HG02678 (cell line): ENCODE measurements at regions not wholly inside any gene's neighbourhood (a gene's known extent, or its start where the extent isn't known, plus 50 kb on each side); places are given as distances from the start of the nearest gene placed in this dataset.

Source experiments
- ATAC-seq: cut with Tn5 transposase; IDR thresholded peaks from one replicate; pipeline ENCODE4 v1.9.1; 2021; ENCODE audit warnings: mild to moderate bottlenecking, moderate library complexity; ENCODE audit not compliant: unreplicated experiment

DNA sequence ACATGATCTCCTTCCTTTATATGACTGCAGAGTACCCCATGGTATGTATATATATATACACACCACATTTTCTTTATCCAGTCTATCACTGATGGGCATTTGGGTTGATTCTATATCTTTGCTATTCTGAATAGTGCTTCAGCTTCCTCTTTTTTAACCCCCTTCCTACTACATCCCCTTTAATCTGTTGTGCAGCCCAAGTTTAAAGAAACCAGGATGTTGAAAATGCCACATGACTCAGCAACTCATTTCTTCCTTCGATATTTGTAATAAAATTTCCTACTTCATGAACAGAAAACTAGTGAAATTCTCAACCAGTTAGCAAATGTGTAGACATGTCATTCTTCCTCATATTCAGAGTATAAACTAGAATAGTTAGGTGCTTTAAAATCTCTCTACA is 1245.7 kb upstream of the SORCS1 start:
- no peak for ATAC-seq

DNA sequence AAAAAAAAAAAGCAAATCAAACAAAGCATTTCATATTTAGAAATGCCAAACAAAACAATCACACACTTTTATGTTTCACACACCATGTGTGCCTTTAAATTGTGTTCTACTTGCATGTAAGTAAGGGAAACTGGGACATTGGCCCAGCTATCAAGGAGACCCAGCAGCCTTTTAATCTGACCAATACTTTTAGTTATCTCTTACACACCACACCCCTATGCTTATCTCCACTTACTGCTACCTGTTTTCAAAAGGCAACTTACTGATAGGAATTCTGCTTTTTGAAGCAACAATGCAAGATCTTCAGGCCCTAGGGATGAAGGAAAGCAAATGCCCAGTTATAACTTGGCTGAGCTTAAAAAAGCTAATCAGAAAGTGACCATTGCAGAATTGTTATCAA is 1244.8 kb upstream of the SORCS1 start:
- no peak for ATAC-seq

DNA sequence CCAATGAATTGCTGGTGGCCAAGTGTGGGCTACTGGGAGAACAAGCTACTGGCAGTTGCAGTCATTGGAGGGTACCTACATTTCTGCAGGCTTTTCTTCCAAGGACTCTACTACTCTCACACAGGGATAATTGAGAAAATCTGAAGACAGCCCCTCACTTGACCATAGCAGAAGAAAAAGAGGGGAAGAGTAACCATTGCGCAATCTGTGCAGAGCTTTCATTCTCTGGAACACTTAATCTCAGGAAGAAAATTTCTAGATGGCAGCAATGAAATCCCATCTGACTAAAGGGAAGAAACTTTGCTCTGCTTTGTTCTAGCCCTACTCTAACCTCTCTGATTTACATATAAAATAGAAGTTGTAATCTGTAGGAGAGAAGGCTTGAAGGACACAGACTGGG is 1239.6 kb upstream of the SORCS1 start:
- no peak for ATAC-seq

DNA sequence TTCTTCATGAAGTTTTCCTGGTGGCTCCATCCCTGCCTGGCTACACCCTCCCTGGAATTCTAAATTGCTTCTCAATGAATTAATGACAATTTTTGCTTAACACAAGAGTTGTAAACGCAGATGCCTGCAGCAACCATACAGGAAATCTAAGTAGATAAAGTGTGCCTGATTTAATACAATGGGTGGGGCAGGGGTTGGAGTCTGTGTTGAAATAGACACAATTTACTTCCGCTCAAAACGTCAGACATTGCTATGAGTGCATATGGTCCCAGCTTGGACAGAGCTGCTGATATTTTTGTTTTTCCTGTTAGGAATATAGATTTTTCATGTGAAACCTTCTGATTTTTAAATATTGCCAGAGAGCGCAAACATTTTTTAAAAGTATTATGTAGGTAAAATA is 1235.0 kb upstream of the SORCS1 start:
- ATAC-seq, result no peak

DNA sequence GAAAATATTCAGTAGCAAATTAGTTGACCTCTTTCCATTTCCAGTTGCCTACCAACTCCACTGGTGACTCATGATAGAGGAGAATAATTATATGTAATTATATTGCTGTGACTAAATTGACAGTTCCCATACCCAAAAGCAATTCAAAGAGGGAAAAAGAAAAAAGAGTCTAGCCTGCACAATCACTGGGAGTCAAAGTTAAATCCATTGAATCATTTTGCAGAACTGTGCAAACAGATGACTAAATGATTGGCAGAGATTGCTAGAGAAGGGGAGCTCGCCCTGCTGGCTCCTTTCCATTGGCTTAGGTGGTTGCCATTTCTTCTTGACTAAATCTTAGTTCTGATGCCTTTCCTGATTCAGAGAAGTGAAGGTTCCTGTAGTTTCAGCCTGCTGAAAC is 1228.6 kb upstream of the SORCS1 start:
- ATAC-seq, result no peak

DNA sequence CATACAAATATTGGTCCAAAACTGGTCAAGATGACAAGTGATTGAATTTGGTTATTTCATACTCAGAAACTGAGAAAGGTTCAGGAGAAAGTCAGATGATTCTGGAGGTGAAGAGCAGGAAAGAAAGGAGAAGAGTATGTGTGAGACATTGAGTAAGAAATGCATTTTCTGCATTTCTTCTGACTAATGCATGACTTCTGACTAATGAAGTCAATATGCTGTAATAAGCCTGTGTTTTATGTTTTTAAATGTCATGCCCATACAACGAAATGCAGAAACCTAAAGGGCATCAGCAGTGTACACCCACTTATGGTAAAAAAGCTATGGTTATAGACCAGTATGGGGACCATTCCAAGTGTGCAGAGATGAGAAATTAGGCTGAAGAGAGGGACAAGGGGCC is 1227.8 kb upstream of the SORCS1 start:
- no peak for ATAC-seq

DNA sequence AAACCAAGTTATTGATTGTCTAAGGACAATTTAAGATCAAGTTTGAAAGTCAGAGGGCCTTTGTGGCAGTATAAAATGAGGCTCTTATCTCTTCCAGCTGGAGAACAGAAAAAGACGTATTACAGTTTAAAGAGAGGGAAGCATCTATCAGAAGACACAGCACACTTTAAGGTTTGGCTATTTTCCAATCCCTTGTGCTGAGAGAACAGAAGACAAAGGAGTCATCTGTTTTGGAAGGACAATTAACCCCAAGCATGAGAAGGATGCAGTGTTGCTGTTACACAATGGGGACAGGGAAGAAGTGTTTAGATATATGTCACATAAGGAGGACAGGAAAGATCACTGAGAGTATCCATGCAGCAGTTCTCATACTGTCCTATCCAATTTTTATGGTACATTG is 1224.2 kb upstream of the SORCS1 start:
- ATAC-seq, result no peak

DNA sequence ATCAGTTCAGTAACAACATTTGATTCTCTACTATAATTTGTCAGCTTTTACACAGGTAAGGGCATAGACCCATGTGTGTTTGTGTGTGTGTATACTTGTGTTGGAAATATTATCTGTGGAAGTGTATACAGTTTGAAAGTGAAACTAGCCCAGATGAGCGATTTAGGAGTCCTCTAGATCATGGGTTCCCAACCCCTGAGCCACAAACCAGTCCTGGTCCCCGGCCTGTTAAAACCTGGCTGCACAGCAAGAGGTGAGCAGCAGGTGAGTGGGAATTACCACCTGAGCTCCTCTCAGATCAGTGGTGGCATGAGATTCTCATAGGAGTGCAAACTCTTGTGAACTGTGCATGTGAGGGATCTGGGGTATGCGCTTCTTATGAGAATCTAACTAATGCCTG is 1221.5 kb upstream of the SORCS1 start:
- no peak for ATAC-seq

DNA sequence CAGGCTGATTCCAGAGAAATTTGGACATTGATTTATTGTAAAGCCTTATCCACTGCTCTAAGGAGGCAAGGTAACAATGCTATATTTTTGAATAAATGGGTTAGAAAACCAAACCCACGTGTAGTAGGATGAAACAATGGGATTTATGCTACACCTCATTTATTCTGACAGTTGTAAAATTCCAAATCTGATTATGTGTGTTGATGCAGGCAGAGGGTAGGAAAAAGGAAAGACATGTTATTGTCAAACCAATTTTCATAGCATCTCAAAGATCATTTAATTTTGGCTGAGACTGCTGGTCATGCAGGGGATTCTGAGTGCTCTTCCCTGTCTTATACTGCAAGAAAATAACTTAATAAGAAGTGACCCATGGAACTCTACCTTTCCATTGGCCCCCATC is 1219.9 kb upstream of the SORCS1 start:
- ATAC-seq, result no peak

DNA sequence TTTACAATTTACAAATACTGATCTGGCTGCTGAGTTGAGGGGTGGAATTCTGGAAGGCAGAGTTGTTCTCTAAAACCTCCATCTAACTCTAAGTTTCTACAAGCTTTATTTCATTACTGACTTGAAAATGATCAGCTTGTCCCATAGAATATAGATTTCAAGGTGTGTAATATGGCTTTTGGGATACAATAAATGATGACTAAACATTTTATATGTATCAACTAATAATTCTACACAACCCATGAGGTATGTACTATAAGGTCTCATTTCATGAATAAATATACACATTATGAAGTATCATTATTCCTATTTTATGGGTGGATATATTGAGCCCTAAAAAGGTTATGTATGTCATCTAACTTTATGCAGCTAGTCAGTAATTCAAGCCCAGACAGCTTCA is 1214.3 kb upstream of the SORCS1 start:
- no peak for ATAC-seq

DNA sequence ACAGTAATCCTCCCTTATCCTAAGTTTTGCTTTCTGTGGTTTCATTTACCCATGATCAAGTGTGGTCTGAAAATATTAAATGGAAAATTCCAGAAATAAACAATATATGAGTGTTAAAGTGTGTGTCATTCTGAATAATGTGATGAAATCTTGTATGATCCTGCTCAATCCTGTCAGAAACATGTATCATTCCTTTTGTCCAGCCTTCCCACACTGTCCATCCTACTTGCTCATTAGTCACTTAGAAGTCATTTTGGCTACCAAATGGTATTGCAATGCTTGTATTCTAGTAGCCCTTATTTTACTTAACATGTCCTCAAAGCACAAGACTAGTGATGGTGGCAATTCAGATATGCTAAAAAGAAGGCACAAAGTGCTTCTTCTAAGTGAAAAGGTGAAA is 1211.2 kb upstream of the SORCS1 start:
- no peak for ATAC-seq

DNA sequence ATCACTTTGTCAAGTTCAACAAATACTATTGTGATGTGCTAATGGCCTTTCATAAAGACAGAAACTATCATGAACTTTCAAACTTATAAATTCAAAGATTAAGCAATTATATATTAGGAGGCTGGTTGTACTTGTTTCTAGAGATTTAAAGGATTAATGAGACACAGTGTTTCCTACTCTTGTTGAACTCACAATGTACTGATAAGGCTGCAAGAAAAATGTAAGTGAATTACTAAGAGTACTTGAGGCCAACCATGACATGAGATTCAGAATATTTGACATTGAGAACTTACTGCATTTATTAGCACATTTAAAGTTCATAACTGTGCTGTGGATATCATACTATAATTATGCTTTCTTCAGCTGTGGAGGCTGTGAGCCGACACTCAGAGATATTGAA is 1210.5 kb upstream of the SORCS1 start:
- ATAC-seq, result no peak

DNA sequence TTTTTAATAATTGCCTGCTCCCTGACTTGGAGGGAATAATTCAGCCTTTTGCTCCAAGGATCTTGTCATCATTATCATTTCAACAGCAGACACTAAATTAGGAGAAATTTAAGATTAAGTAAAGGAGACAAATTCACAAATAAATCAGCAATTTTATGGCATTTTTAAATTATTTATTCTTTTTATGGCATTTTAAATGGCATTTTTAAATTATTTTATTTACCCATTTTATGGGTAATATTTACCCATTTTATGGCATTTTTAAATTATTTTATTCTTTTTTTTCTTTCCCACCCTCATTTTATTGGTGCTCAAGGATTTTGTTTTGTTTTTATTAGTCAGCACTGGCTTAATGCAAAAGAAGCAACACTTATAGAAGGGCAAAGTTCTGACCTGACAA is 1201.0 kb upstream of the SORCS1 start:
- no peak for ATAC-seq

DNA sequence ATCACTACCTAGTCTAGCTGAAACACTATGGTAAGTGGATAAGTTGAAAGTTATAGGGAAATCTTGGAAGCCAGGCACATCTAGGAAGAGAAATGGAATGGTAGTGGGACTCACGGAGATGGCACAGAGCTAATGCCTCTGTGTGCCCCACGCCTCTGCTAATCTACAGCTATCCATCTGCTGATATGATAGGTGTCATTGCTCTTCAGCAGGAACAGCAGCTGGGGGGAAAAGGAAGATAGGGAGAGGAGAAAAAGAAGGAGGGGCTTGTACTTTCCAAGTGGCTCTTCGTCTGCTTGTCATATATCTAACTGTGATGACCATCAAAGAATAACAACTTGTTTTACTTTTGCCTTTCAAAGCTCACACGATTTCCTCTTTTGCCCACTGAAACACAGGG is 1199.1 kb upstream of the SORCS1 start:
- ATAC-seq, result no peak

DNA sequence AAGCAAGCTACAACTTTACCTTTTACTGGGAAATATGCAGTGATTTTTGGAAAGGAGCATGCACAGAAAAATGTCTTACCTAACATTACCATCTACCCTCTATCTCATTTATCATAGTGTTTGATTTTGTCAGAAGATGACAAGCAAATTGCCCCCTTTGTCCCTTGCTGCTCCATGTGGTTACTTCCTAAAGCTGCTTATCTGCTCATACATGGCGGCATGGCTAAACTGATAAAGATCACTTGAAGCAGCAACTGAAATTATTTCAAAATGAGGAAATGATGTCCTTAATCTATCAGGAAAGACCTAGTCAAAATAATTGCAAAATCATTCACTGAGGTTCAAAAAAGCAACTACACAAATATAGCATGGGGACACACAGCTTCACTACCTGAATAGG is 1198.5 kb upstream of the SORCS1 start:
- ATAC-seq, result no peak

DNA sequence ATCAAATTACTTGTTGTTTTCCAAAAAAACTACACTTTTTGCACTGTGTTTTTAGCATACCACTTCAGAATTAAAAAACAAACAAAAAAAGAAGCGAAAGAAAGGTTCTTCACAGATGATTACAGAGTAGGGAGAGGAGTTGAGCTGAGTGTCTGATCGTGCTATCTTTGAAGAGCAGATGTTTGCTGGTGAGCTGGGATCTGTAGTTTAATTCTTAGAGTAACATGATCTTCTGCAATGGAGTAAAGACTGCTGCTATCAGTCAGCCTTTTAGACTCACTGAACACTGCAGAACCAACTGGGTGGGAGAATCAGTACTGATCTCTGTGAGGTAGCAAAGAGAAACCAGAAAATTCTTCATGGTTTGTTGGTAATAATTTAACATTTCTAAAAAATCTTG is 1197.8 kb upstream of the SORCS1 start:
- no peak for ATAC-seq

DNA sequence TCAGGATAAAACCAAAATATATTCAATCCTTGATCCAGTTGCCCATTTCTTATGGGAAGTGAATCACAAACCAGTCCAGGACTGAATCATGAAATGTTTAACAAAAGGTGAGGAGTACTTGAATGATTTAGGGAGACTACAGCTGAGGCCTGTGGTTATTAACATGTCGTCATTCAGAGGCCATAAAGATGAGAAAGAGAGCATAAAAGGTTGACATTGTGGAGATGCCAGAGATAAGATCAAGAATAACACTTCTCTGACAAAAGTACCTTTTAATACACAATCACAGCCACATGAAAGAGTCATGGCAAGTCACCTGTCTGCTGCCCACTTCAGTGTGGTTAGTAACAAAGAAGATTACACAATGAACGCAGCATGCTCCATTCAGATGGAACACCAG is 1195.7 kb upstream of the SORCS1 start:
- ATAC-seq, result no peak

DNA sequence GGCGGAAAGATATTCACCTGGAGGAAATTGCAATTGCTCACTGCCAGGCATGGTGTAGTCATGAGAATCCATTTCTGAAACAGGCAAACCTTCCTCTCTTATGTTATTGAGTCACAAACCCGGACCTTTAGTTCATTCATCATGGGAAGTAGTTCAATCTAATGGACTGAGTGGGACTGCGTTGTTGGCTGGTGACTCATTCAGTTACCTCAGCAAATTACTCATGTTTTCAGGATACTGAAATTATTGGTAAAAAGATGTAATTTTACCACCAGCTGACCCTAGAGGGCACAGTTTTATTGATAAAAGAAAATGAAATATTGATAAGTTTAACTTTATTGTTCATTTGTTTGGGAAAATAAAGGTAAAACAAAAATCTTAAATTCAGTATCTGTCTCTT is 1194.4 kb upstream of the SORCS1 start:
- ATAC-seq, result no peak

DNA sequence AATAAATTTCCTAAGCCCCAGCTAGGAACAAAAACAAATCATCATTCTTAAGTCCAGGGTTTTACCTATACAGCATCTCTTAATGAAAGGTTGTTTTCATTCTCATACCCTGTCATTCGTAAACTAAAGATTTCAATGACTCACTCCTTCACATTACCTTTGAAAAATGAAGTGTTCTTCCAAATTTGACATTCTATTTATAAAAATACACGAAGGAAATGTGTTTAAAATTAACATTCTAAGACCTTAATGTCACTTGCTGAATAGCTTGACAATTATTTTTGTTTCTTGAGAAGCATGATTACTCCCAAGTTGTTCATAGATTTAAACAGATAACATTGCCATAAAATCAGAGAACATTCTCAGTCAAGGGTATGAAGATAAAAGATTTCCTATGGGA is 1188.3 kb upstream of the SORCS1 start:
- ATAC-seq, result no peak

DNA sequence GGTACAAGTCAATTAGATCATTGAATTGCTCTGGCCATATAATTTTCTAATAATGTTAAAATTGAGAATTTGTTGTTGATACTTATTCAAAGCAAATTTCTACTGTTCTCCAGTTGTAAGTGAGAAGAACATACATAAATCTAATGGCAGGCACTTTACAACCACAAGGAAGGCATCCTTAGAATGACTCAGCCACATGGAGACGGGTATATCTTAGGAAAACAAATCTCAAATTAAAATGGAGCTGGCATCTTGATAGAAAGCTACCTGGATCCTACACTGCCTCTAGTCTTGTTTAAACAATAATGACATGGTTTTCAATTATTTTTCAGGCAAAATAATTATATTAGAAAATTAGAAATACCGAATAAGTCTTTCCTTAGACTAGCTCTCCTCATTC is 1183.7 kb upstream of the SORCS1 start:
- no peak for ATAC-seq

DNA sequence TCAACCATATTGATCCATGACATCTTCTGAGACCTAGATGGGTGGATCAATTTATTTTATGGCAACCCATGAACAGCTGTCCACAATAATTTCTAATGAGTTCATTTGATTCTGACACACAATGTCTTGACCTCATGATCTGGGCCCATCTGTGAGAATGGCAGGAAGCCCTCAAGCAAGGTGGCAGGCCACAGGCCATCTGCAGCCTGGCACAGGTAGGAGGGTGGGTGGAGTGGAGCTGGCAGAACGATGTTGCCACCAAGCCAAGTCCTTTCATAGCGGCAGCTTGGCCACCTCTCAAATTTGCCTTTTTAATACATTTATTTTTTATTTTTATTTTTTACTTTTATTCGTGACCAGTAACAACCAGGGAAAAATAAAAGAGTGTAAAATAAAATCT is 1181.6 kb upstream of the SORCS1 start:
- ATAC-seq, result no peak

DNA sequence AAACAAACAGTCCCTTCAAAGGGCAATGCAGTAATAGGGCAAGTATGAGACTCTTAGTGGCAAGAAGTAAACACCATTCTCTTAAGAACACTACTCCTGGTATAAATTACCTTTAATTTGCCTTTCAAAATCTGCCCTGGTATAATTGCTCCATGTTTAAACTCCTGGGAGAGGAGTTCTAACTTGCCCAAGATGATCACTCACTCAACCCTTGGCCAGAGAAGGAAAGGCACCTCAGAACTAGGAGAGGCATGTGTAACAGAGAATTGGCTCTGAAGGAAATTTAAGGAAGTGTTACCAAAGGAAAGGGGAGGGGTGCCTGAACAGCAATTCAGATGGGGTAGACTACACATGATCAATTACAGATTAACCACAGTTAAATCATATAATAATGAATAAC is 1173.6 kb upstream of the SORCS1 start:
- ATAC-seq, result no peak

DNA sequence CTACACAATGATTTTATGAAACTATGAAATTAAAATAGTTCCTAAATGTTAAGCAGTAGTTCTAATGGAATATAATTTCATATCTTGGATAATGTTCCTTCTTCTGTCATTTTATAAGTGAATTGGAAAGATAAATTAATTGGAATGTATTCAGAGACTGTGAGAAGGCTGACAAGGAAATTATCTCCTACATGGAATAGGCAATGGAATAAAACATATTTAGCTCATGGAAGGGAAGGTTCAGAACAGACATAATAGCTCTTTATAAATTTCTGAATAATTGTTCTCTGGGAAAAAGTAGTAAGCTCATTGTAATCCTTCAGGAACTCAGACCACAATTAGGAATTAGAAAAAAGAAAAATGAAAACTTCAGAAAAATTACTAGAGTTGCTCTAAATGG is 1172.3 kb upstream of the SORCS1 start:
- ATAC-seq, result no peak

DNA sequence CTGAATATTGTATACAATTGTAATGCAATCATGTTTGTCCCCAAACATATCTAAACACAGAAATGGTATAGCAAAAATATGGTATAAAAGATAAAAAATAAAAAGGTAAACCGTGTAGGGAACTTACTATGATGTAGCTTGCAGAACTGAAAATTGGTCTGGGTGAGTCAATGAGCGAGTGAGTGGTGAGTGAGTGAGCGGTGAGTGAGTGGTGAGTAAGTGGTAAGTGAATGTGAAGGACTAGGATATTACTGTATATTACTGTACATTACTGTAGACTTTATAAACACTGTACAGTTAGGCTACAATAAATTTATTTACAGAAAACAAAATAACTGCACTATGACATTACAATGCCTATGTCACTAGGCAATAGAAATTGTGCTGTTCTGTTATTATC is 1163.2 kb upstream of the SORCS1 start:
- ATAC-seq, result no peak
